ENCODE measurements at regions not wholly inside any gene's neighbourhood (a gene's known extent, or its start where the extent isn't known, plus 50 kb on each side); places are given as distances from the start of the nearest gene placed in this dataset.

DNA sequence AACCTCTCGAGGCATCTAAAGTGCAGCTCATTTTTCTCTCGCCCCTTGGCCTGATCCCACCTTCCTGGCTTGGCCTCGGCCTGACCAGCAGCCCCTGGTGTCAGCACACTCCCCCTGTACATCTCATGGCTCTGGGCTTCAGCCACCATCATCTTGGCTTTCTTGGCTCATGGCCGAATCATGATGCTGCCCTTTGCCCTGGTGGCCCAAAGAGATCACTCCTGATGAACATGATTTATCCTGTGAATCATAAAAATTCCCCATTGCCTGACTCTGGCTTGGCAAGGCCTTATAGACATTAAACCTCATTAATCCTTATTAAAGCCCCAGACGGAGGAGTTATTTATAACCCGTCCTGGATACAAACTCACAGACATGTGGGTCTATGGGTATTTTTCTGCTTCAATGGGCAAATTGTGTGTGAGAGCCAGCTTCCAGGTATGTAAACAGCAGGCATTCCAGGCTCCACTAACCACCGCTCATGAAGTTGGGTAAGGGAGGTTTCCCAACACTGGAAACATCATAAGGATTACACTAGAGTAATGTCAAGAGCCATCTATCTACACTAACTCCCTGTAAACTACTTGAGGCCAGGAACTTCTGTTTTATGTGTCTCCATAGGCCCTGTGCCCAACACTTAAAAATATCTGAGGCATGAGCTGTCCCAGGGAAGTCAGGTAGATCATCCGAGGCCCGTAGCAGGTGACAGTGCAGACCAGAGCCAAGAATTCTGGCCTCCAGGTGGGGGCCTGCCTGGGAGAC lies 171.2 kb downstream of the TTC8 start:
- Histone ChIP-seq H3K4me3 (no peak overlapping the region), H3K9me3 (no peaks in the 10 kb centered on the region), H3K36me3 (replicated peaks in 1 of 2; ENCODE audit: insufficient read depth in 1 of 2, low read depth in 2 of 2) (no peaks in the 10 kb centered on the region), H3K27me3 (no peaks in the 10 kb centered on the region), H3K27ac (no peak overlapping the region), H3K4me1 (no peaks in the 10 kb centered on the region)
- ATAC-seq (no peak), DNase-seq (no peak)
- 68 to 78% methylated on average over 8 to 9 of the region's 9 CpGs for WGBS, 2 donors
- TF ChIP-seq POLR2A (IDR thresholded peaks at IDR 0.05): no peak
- TF ChIP-seq, protein P1, sequence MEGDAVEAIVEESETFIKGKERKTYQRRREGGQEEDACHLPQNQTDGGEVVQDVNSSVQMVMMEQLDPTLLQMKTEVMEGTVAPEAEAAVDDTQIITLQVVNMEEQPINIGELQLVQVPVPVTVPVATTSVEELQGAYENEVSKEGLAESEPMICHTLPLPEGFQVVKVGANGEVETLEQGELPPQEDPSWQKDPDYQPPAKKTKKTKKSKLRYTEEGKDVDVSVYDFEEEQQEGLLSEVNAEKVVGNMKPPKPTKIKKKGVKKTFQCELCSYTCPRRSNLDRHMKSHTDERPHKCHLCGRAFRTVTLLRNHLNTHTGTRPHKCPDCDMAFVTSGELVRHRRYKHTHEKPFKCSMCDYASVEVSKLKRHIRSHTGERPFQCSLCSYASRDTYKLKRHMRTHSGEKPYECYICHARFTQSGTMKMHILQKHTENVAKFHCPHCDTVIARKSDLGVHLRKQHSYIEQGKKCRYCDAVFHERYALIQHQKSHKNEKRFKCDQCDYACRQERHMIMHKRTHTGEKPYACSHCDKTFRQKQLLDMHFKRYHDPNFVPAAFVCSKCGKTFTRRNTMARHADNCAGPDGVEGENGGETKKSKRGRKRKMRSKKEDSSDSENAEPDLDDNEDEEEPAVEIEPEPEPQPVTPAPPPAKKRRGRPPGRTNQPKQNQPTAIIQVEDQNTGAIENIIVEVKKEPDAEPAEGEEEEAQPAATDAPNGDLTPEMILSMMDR (IDR thresholded peaks at IDR 0.05): no peak
- intact Hi-C loops (cut with DNase I): no loop called here

DNA sequence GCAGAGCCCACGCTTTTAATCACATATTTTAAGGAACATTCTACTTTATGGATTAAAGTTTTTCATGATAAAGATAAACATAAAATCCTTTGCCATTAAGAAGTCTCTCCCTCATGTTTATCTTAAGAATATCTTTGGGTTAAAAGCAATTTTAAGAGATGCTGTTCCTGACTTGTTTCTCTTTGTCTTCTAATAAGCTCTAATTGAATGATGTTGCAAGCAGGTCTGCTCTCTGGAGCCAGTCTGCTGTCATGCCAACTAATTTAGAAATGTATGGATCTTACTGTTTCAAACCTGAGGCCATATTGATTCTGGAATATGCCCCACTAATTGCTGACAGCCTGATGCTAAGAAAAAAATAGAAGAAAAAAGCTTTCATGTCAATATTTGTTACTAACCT lies 173.6 kb downstream of the TTC8 start:
- H3K4me3 ChIP-seq: no peak overlapping the region
- H3K27me3 ChIP-seq: no peaks in the 10 kb centered on the region
- DNase-seq (no peak), ATAC-seq (no peak)
- intact Hi-C loops (cut with DNase I): no loop called here
- H3K4me1 ChIP-seq: no peaks in the 10 kb centered on the region
- H3K27ac ChIP-seq: no peak overlapping the region
- TF ChIP-seq, protein P1 (IDR thresholded peaks at IDR 0.05): no peak
- TF ChIP-seq POLR2A (IDR thresholded peaks at IDR 0.05): no peak
- H3K36me3 ChIP-seq (replicated peaks in 1 of 2; ENCODE audit: insufficient read depth in 1 of 2, low read depth in 2 of 2): no peaks in the 10 kb centered on the region
- WGBS, 2 donors: 66 to 79% methylated on average over 1 of the region's 1 CpG
- H3K9me3 ChIP-seq: no peaks in the 10 kb centered on the region

DNA sequence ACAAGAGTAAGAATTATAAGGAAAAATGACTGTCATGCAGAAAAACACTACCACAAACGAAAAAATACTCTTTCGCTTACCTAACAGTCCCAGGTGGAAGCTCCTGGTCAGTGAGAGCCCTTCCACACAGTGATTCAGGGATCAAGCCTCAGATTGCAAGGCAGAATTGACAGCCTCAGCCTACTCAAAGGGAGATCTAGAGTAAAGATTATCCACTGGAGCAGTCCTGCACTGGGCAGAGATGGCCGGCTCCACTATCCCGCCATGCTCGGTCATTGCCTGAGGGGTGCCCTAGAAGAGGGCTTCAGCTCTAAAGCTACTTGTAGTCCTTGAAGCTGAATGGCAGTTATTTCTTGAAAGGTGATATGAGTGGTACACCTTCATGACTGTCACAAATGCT lies 174.7 kb downstream of the TTC8 start:
- WGBS, 2 donors: 73 to 81% methylated on average over 5 of the region's 5 CpGs
- H3K9me3 ChIP-seq: no peaks in the 10 kb centered on the region

DNA sequence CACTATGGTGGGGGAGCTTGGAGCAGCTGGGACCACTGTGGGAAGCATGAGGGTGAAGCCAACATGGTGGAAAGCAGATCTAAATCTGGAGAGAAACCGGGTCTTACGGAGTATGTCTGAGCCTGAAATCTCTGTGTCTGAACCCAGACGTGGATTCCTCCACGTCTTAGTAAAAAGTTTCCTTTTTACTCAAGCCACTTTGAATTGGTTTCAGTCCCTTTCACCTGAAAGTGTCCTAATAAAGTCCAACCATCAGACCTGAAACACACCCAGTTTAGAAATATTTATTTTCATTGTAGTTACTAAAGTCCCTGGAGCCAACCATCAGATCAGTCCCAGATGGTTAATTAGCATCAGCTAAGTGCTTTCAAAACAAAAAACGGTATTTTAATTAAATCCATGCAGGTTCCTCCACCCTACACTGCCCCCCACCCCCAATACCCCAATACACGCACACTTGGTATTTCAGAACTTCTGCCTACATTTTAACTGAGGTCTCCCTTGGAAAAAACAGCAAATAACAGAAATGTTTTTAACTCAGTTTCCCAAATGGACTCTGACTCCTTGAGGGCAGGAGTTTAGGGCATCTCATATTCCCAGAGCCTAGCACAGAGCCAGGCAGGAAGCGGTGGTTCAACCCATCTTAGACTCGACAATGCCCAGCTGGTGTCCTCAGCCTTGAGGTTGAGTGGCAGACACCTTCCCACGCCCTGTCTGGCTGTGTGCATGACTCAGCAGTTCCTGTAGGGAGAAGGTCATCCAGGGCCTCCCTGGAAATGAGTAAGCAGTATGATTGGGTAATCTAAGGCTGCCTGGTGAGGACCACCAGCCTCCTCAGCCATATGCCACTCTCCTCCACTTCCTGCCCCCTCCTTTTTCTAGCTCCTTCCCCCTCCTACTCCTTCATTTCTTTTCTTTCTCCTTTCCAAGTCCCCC lies 175.8 kb downstream of the TTC8 start:
- DNase-seq (peak; percentile 16 to 56 (median 28)), ATAC-seq (peak; percentile 70)
- no peaks in the 10 kb centered on the region for H3K27me3 ChIP-seq
- TF ChIP-seq, protein P1 (IDR thresholded peaks at IDR 0.05): no peak
- TF ChIP-seq POLR2A (IDR thresholded peaks at IDR 0.05): no peak
- H3K27ac ChIP-seq: no peak overlapping the region
- H3K9me3 ChIP-seq: no peaks in the 10 kb centered on the region
- 61 to 67% methylated on average over 9 of the region's 9 CpGs for WGBS, 2 donors
- H3K4me1 ChIP-seq: no peaks in the 10 kb centered on the region
- H3K36me3 ChIP-seq (replicated peaks in 1 of 2; ENCODE audit: insufficient read depth in 1 of 2, low read depth in 2 of 2): no peaks in the 10 kb centered on the region
- intact Hi-C loops (cut with DNase I): no loop called here
- no peak overlapping the region for H3K4me3 ChIP-seq

More for the DNA sequence above, 174.7 kb downstream of the TTC8 start:
- TF ChIP-seq, protein P1 (IDR thresholded peaks at IDR 0.05): no peak
- TF ChIP-seq POLR2A (IDR thresholded peaks at IDR 0.05): no peak
- no peak for ATAC-seq
- DNase-seq: no peak
- intact Hi-C loops (cut with DNase I): no loop called here
- H3K27me3 ChIP-seq: no peaks in the 10 kb centered on the region
- no peak overlapping the region for H3K27ac ChIP-seq
- H3K36me3 ChIP-seq (replicated peaks in 1 of 2; ENCODE audit: insufficient read depth in 1 of 2, low read depth in 2 of 2): no peaks in the 10 kb centered on the region
- H3K4me3 ChIP-seq: no peak overlapping the region
- no peaks in the 10 kb centered on the region for H3K4me1 ChIP-seq

All from body of pancreas (tissue), 4 donors.